Fibroblast of lung (primary cell): ENCODE measurements at regions not wholly inside any gene's neighbourhood (a gene's known extent, or its start where the extent isn't known, plus 50 kb on each side); places are given as distances from the start of the nearest gene placed in this dataset.

Source experiments
- EZH2 ChIP-seq: IDR thresholded peaks from 2 replicates; pipeline ENCODE4 v1.5.1; 2012; ENCODE audit warnings: low read length, control low read depth, mild to moderate bottlenecking; ENCODE audit errors: missing control alignments
- TF ChIP-seq, protein P1 (sequence below), 2 donors: IDR thresholded peaks in 1 of 2; conservative IDR thresholded peaks in 1 of 2; 1 replicate in 1 of 2; 2 replicates in 1 of 2; pipeline ENCODE4 v1.5.1; 2011 to 2012; ENCODE audit warnings: low read length in 2 of 2, control low read depth in 1 of 2, inconsistent platforms in 1 of 2, low read depth in 1 of 2, mild to moderate bottlenecking in 1 of 2

DNA sequence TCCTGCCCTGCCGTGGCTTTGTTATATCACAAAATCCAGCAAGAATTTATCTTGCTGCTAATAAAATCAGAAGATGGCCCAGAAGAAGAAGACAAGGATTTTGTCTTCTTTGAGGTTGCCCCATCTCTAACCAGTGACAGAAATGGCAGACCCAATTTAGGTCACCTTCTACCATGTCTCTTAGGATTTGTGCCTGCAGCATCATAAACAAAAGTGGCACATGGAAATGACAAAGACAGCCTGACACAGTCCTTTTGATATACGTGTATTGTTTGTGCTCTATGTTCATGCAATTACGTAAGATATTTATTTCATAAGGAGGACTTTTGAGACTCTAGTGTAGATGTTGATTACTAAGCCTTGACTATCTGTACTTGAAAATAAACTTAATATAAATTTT, 135.9 kb upstream of the TMTC4 start:
- TF ChIP-seq, protein P1, sequence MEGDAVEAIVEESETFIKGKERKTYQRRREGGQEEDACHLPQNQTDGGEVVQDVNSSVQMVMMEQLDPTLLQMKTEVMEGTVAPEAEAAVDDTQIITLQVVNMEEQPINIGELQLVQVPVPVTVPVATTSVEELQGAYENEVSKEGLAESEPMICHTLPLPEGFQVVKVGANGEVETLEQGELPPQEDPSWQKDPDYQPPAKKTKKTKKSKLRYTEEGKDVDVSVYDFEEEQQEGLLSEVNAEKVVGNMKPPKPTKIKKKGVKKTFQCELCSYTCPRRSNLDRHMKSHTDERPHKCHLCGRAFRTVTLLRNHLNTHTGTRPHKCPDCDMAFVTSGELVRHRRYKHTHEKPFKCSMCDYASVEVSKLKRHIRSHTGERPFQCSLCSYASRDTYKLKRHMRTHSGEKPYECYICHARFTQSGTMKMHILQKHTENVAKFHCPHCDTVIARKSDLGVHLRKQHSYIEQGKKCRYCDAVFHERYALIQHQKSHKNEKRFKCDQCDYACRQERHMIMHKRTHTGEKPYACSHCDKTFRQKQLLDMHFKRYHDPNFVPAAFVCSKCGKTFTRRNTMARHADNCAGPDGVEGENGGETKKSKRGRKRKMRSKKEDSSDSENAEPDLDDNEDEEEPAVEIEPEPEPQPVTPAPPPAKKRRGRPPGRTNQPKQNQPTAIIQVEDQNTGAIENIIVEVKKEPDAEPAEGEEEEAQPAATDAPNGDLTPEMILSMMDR (conservative IDR thresholded peaks at IDR 0.05 in 1 of 2, IDR thresholded peaks at IDR 0.05 in 1 of 2; ENCODE audit: low read depth in 1 of 2, low read length in 2 of 2): no peak
- TF ChIP-seq EZH2: no peak
